Hepatocyte (in vitro differentiated cells): ENCODE measurements at regions not wholly inside any gene's neighbourhood (a gene's known extent, or its start where the extent isn't known, plus 50 kb on each side); places are given as distances from the start of the nearest gene placed in this dataset.

Experiments used
- EZH2 ChIP-seq: fragments of 200-600 bp; sonication (generic); IDR thresholded peaks from 2 replicates; pipeline ENCODE4 v1.6.1; 2016; ENCODE audit warnings: antibody characterized with exemption, mild to moderate bottlenecking, borderline replicate concordance
- EZH2phosphoT487 ChIP-seq: fragments of 200-600 bp; sonication (generic); IDR thresholded peaks from one replicate; pipeline ENCODE4 v1.6.1; 2018; ENCODE audit warnings: antibody characterized with exemption, mild to moderate bottlenecking, low read depth, moderate library complexity; ENCODE audit not compliant: unreplicated experiment, severe bottlenecking
- TF ChIP-seq, protein P1 (sequence below): fragments of 200-600 bp; sonication (generic); IDR thresholded peaks from 2 replicates; pipeline ENCODE4 v1.5.1; 2016; ENCODE audit warnings: antibody characterized with exemption, mild to moderate bottlenecking; ENCODE audit not compliant: poor library complexity

DNA sequence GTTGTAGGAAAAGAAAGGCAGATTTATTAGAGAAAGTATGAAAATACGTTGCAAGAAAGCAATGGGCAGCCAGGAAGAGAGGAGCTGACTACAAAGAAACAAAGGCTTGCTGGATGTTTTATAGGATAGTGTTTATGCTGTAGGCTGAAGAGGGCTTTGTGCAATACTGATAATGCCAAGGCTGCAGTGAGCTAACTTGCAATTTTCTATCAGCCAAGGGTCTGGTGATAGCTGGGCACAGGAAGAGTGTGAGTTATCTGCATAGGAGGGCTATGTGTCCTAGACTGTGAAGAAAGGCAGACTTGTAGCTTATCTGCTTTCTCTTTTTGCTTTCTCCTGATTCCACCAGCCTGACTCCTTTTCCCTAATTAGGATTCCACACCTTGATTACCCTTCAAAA, 51.3 kb upstream of the OSBPL11 start:
- TF ChIP-seq, protein P1, sequence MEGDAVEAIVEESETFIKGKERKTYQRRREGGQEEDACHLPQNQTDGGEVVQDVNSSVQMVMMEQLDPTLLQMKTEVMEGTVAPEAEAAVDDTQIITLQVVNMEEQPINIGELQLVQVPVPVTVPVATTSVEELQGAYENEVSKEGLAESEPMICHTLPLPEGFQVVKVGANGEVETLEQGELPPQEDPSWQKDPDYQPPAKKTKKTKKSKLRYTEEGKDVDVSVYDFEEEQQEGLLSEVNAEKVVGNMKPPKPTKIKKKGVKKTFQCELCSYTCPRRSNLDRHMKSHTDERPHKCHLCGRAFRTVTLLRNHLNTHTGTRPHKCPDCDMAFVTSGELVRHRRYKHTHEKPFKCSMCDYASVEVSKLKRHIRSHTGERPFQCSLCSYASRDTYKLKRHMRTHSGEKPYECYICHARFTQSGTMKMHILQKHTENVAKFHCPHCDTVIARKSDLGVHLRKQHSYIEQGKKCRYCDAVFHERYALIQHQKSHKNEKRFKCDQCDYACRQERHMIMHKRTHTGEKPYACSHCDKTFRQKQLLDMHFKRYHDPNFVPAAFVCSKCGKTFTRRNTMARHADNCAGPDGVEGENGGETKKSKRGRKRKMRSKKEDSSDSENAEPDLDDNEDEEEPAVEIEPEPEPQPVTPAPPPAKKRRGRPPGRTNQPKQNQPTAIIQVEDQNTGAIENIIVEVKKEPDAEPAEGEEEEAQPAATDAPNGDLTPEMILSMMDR, result no peak
- TF ChIP-seq EZH2 (no peak), EZH2phosphoT487 (no peak)
